HG02840 (cell line): ENCODE measurements at regions not wholly inside any gene's neighbourhood (a gene's known extent, or its start where the extent isn't known, plus 50 kb on each side); places are given as distances from the start of the nearest gene placed in this dataset.
"Not testable (repeated sequence)": the region's sequence is repeated elsewhere in the genome, so short reads cannot be mapped to it uniquely, and the experiment has no call there.

Source experiments
- ATAC-seq: cut with Tn5 transposase; IDR thresholded peaks from one replicate; pipeline ENCODE4 v1.9.1; 2021; ENCODE audit warnings: mild to moderate bottlenecking, moderate library complexity, moderate number of reproducible peaks; ENCODE audit not compliant: unreplicated experiment, low FRiP score

DNA sequence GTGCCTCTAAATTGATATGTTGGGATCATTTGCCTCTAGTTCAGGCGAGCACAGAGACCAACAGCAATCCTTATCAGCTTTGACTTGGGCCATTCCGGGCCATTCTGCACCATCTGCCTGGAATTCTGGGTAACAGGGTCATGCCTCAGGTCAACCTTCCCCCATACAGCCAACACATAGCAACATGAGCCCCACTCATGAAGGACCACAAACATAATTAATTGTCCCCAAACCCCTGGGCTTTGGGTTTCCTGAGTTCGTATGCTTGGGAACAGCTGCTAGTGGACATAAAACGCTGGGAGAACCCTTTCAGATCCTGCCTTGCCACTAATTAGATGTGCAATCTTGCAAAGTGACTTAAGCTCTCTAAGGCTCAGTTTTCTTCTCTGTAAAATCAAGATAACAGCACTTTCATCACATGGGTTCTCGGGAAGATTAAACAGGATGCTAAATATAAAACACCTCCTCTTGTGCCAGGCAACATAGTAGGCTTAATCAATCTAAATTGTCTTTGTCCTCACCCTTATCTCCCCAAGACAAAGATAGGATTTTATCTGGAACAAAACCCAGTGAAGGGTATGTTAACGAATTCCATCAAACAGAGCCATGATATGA lies 426.5 kb downstream of the CD83 start:
- no peak for ATAC-seq

DNA sequence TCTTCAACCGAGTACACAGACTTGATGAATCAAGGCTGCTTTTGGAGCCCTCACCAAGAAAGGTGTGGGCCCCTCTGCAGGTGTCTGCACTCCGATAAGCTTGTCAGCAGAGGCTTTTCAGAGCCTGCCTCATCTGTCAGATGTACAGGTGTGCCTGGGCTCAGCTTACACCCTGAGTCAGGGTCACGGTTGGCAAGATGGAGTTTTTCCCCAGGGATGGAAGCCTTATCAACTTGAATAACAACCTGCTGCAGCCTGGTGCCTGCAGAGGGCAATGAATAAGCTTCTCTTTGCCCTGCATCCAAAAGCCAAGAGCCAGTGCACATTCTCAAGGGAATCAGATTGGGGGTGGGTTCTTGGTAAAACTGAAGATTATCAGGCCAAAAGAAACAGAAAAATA lies 427.1 kb downstream of the CD83 start:
- ATAC-seq: no peak

DNA sequence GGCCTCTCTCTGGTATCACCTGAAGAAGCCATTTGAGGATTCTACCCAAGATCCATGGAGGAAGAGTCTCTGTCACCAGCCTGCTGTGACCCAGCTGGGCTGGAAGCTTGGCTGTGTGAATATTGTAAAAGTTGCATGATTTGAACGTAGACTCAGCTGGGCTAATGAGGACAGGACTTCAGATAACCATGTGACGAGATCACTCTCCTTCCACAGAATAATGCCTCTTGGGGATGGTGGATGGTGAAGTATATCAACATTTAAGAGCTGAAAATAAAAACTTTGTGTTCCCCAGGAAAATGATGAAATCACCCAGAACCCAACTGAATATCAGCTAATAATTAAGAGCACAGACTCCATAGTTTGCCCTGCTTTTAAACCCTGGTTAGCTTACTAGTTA lies 427.9 kb downstream of the CD83 start:
- ATAC-seq: no peak

DNA sequence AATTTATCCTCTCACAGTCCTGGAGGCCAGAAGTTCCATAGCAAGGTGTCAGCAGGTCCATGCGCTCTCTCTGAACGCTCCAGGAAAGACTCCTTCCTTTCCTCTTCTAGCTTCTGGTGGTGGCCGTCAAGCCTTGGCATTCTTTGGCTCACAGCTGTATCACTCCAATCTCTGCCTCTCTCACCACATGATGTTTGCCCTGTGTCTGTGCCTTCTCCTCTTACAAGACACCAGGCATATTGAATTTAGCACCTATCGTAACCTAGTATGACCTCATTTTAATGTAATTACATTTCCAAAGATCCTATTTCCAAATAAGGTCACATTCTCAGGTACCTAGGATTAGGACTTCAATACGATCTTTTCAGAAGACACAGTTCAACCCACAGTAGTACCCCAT lies 428.5 kb downstream of the CD83 start:
- ATAC-seq: no peak

DNA sequence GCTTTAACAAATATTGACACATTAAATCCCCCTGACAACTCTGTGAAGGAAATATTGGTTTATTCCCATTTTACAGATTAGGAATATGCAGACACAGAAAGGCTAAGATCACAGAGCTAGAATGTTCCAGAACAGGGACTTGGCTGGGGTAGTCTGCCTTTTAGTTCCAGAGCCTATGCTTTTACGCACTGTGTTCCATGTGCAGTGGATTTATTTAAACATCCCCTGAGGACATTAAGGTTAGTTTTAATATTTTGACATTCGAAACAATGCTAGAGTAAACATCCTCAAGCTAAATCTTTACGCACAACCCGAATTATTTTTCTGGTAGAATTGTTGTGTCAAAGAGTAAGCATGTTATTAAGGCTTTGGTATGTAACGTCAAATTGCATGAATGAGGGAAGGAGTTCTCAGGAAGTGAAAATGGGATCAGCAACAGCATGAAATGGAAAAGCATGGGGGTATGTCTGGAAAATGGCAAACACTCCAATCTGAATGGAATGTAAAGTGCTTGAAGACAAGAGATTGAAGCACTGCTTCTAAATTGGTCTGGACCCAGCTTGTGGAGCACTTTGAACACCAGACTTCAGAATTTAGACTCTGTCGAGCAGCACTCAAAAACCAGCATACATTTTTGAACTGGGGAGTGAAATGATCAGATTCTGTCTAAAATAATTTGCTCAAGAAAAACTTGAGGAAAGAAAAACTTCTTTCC lies 429.9 kb downstream of the CD83 start:
- no peak for ATAC-seq

DNA sequence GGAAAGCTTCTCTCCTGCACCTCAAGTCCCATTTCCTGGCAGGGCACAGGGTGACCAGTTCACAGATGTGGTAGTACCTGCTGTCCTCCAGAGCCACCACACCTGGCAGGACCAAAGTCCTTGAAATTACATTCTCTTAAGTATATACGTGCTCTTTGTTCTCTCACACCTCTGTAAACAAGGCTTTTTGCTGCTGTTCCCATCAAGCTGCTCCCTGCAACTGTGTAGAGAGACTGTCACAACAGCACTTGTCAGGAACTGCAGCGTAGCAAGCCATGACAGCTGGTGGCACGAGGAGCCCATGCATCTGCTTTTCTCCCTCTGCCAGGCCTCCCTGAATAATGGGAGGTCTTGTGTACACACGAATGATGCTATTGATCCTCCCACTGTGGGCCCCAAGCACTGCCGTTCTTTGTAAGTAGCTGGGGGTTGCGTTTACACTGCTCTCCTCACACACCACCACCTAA lies 431.8 kb downstream of the CD83 start:
- ATAC-seq: no peak

DNA sequence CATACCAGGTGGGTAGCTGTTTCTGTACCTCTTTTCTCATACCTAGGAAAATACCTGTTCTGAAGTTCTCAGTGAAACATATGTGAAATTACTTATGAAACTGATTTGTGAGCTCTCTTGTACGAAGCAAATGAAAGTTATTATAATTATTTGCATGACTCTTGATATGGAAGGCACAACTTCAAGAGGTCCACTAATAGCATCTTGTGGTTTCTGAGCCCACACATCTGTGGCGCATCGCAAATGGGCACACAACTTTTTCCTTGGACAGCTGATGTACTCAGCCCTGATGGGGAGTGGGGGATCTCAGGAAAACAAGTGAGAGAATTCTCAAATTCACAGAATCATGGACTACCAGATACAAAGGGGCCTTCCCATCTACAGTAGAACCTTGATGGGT lies 432.3 kb downstream of the CD83 start:
- ATAC-seq: no peak

DNA sequence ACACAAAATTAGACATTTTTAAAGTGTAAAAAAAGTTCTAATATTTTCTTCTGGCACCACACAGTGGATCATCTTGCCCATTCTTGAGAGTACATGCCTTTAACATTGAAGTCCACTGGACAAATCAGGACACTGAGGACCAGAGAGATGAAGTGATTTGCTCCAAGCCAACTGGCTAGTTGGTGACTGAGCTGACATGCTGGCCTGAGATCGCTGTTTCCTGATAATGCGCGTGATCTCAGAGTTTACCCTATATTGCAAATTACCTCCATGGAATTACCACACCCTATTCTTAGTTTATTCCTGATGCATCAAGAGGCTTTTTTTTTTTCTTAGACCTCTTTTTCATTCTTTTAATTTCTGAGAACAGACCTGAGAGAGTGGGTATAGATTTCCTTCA lies 432.8 kb downstream of the CD83 start:
- ATAC-seq: no peak

DNA sequence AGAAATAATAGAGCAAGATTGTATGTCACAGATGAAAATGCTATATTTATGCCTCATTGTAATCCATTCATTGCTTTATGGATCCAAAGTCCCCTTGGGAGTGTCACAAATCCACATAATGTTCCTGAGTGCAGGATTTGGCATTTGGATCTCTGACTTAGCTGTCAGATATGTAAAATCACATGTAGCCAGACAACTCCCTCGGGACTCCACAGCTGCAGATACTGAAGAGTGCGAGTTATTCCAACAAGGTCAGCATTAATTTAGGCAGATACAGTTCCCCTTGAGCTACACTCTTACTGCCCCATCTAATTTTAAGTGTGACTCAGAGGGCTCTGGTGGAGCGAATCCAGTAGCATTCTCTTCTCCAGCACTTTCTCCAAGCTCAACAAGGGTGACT lies 433.2 kb downstream of the CD83 start:
- no peak for ATAC-seq

DNA sequence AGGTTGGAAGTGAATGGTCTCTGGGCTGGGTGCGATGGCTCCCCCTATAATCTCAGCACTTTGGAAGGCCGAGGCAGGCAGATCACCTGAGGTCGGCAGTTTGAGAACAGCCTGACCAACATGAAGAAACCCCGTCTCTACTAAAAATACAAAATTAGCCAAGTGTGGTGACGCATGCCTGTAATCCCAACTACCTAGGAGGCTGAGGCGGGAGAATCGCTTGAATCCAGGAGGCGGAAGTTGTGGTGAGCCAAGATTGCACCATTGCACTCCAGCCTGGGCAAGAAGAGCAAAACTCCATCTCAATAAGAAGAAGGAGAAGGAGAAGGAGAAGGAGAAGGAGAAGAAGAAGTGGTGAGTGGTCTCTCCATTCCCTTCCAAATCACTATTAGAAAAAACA lies 434.0 kb downstream of the CD83 start:
- ATAC-seq: not testable (repeated sequence)

DNA sequence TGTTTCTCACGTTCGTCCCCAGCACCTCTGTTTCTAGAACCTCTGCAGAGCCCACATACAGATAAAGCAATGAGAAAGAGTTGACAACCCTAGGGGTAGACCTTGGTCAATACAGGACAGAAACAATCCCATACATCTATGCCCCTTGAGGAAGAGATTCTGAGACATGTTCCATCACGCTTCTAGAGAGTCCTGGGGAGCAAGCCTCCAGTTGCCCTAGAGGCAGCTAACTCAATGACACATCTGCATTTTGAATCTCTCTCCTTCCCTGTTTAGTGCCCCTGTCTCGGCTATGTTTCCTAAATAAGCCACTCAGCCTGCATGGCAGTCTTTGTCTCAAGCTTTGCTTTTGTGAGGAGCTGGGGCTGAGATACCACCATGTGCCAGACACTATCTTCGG lies 435.3 kb downstream of the CD83 start:
- no peak for ATAC-seq

DNA sequence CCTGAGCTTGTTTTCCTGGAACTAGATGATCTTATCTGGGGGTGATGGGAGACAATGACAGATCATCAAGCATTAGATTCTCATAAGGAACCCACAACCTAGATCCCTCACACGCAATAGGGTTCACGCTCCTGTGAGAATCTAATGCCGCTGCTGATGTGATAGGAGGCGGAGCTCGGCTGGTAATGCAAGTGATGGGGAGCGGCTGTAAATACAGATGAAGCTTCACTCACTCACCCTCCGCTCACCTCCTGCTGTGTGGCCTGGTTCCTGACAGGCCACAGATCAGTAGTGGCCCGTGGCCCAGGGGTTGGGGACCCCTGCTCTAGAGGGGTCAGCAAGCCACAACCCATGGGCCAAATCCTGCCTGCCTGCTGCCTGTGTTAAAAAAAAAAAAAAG lies 435.9 kb downstream of the CD83 start:
- no peak for ATAC-seq

DNA sequence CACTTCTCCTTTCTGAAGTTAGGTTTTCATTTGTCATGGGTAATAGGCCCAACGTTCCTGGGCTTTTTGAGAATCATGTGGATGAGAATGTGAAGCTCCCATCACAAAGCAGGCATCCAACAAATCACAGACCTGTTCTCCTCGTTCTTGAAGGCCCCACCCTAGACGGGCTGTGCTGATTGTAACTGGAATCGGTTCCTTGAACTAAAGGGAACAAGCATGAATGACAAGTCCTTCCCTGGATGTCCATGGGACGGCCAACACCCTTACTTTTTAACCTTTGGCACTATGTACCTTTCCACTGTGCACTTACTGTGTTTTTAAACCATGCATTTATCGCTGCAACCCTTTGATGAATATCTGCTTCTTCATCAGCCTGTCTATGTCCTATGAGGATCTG lies 438.2 kb downstream of the CD83 start:
- no peak for ATAC-seq

DNA sequence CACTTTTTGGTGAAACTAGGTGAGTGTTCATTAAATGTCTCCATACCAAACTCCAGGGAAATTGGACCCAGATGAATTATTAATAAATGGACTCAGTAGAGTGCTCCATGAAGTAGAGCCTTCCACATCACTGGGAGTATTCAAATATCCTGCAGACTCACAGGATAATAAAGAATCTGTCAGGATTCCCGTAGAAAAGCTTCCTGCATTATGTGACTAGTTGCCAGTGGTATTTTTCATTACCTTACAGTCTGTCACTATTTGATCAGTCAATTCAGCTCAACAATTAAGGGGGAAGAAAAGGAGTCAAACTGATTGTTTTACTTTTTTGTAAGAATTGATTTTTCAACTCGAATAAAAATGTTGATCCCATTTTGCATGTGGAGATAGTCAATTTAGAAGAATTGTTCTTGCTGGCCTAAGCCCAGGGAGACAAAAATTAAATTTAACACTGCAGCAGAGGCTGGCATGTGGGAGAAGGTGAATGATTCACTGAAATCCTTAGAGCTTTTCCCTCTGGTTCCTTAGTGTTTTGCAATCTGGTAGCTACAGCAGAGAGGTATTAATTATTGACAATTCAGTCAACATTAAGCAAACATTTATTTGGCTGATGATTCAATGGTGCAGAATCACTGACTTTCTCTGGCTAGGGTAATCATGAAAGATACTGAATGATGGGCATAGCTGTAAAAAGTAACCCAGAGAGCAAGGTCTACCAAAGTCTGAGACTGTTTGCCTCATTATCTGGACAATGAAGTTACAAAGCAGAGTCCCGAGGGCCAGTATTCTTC lies 442.4 kb downstream of the CD83 start:
- ATAC-seq: no peak

DNA sequence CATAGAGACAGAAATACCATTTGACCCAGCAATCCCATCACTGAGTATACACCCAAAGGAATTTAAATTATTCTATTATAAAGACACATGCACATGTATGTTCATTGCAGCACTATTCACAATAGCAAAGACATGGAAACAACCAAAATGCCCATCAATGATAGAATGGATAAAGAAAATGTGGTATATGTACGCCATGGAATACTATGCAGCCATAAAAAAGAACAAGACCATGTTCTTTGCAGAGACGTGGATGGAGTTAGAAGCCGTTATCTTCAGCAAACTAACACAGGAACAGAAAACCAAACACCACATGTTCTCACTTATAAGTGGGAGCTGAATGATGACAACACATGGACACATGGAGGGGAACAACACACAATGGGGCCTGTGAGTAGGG lies 444.0 kb downstream of the CD83 start:
- not testable (repeated sequence) for ATAC-seq

DNA sequence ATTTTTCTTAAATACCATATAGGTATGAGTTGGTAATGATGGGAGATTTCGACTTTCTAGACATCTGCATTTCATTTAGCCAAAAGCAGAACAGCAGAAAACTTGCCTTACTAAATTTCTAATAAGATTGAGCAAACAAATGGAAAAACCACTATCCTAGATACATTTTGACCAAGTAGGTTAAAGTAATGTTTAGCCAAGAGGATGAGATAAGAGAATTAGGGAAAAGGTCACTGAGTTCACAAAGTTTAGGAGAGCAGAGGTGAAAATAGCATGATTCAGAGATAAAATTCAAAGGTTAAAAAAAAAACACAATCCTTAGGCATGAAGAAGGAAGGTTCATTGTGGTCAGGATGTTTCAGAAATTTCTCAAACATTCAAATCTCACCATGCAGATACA lies 450.3 kb downstream of the CD83 start:
- ATAC-seq: no peak

DNA sequence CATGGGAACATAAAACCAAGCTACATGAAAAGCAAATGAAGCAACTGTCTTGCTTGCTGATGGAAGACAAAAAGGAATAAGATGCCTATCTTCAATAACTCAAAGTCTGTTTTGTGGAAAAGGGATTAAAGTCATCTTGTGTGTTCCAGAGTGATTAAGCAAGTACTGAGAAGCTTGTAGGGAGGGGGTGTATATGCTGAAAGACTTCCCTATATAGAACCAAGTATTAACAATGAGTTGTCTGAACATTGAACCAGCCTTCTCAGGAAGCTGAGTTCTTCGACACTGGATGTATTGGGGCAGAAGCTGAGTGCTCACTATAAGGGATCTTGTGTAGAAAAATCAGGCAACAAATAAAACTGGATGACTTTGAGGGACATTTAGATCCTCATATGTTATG lies 451.8 kb downstream of the CD83 start:
- ATAC-seq: no peak

DNA sequence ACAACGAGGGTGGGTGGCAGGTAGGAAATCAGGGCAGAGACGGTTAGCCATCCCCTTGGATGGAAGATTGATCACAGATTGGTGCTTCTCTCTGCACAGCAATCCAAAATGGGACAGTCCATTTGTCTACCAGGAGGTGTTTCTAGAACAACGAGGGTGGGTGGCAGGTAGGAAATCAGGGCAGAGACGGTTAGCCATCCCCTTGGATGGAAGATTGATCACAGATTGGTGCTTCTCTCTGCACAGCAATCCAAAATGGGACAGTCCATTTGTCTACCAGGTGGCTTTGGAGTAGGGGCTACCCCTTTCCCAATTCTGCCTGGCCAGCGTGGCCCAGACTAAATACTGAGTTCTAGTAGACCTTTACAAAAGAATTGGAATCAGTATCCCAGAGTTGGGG lies 452.3 kb downstream of the CD83 start:
- not testable (repeated sequence) for ATAC-seq

DNA sequence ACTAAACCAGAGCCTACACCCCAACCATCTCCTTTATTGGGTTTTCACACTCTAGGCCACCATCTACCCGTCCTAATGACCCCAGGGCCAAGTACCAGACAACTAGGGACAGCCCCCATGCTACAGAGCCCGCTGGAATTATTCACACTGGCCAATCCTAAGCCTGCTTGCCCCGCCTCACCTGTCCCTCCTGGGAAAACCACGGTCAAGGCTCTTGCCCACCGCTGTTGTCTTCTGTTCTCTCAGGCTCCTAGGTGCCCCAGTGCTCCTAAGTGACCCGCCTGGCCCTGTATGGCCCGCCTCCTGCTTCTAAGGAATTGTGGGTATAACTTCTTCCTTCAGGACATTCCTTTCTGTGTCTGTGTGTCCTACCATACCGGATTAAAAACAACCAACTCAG lies 453.4 kb downstream of the CD83 start:
- no peak for ATAC-seq

DNA sequence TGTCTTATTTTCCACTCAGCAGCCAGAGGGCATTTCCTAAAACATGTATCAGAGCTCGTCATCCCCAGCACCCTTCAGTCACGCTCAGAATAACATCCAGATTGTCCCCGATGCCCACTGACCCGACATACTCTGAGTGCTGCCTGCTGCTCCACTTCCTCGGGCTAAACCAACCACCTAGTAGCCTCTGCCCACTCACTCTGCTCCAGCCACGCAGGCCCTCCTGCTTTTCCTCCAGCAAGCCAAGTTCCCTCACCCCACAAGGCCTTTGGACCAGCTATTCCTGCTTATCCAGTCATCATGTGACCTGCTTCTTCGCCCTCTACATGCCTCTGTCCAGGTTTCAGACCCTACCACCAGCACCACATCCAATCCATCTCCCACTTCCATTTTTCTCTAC lies 454.2 kb downstream of the CD83 start:
- ATAC-seq: no peak

DNA sequence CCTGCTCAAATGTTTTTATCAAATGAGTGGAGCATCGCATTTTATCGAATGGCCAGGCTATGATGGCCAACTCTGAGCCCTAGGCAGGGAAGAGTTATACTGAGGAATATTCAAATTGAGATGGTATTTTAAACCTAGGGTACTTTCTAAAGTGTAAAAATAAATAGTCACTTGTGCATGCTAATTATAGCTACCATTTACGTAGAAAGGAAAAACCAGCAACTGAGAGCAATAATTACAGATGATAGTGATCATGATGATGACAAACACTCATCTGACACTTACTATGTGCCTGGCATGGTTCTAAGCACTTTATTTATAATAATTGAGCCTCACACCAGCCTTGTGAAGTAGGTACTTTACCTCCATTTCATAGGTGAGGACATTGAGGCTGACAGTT lies 455.7 kb downstream of the CD83 start:
- ATAC-seq: no peak
